DMS 273 treated with DMSO at 0.1 percent for 48 hours (cell line): ENCODE measurements at regions not wholly inside any gene's neighbourhood (a gene's known extent, or its start where the extent isn't known, plus 50 kb on each side); places are given as distances from the start of the nearest gene placed in this dataset.

ENCODE experiments used
- DNase-seq: peaks from one replicate; lab custom pipeline; 2025; lab: John Stamatoyannopoulos, UW

GRCh38 chr1:34606504-34606903 lies 148.3 kb upstream of the GJB5 start:
- no peak for DNase-seq

- no peak for DNase-seq
Measured at GRCh38 chr1:34610063-34610462, 144.8 kb upstream of the GJB5 start.

- no peak for DNase-seq
Measured at GRCh38 chr1:34611571-34611970, 143.3 kb upstream of the GJB5 start.

- no peak for DNase-seq
Measured at GRCh38 chr1:34612091-34612827, 142.6 kb upstream of the GJB5 start.

- no peak for DNase-seq
Measured at GRCh38 chr1:34617321-34618118, 137.3 kb upstream of the GJB5 start.

GRCh38 chr1:34618381-34618780 lies 136.5 kb upstream of the GJB5 start:
- no peak for DNase-seq

- DNase-seq: no peak
Measured at GRCh38 chr1:34619256-34619655, 135.6 kb upstream of the GJB5 start.

- no peak for DNase-seq
Measured at GRCh38 chr1:34621916-34622315, 132.9 kb upstream of the GJB5 start.

- DNase-seq: no peak
Measured at GRCh38 chr1:34625521-34626015, 129.3 kb upstream of the GJB5 start.

- no peak for DNase-seq
Measured at GRCh38 chr1:34627465-34628240, 127.2 kb upstream of the GJB5 start.

- no peak for DNase-seq
Measured at GRCh38 chr1:34631126-34631525, 123.7 kb upstream of the GJB5 start.

- DNase-seq: no peak
Measured at GRCh38 chr1:34639701-34640100, 115.1 kb upstream of the GJB5 start.

- DNase-seq: no peak
Measured at GRCh38 chr1:34640654-34641401, 114.0 kb upstream of the GJB5 start.

- DNase-seq: no peak
Measured at GRCh38 chr1:34642679-34643078, 112.2 kb upstream of the GJB5 start.

- no peak for DNase-seq
Measured at GRCh38 chr1:34645109-34645688, 109.6 kb upstream of the GJB5 start.

- no peak for DNase-seq
Measured at GRCh38 chr1:34645919-34646318, 108.9 kb upstream of the GJB5 start.

GRCh38 chr1:34648501-34648900 lies 106.3 kb upstream of the GJB5 start:
- no peak for DNase-seq

- no peak for DNase-seq
Measured at GRCh38 chr1:34650090-34650489, 104.8 kb upstream of the GJB5 start.

- no peak for DNase-seq
Measured at GRCh38 chr1:34650800-34651199, 104.0 kb upstream of the GJB5 start.

GRCh38 chr1:34653110-34653509 lies 101.7 kb upstream of the GJB5 start:
- no peak for DNase-seq

GRCh38 chr1:34655206-34655874 lies 99.5 kb upstream of the GJB5 start:
- DNase-seq: no peak
